Smooth muscle cell of the brain vasculature (primary cell): ENCODE measurements at regions not wholly inside any gene's neighbourhood (a gene's known extent, or its start where the extent isn't known, plus 50 kb on each side); places are given as distances from the start of the nearest gene placed in this dataset.

Experiments
- DNase-seq: peaks from one replicate; pipeline ENCODE4 v3.0.0-alpha.2; 2012; ENCODE audit warnings: low read depth, low spot score

GRCh38 chr5:56326116-56326515, 93.0 kb upstream of the ANKRD55 start:
- DNase-seq = no peak

- DNase-seq = no peak
Measured at GRCh38 chr5:56325039-56325438, 91.9 kb upstream of the ANKRD55 start.

GRCh38 chr5:56323505-56323904, 90.4 kb upstream of the ANKRD55 start:
- peak; percentile 52 for DNase-seq

GRCh38 chr5:56322592-56322991, 89.5 kb upstream of the ANKRD55 start:
- no peak for DNase-seq

GRCh38 chr5:56321236-56321881, 88.2 kb upstream of the ANKRD55 start:
- no peak for DNase-seq

- no peak for DNase-seq
Measured at GRCh38 chr5:56320686-56321085, 87.6 kb upstream of the ANKRD55 start.

GRCh38 chr5:56319526-56320181, 86.5 kb upstream of the ANKRD55 start:
- DNase-seq = no peak

- no peak for DNase-seq
Measured at GRCh38 chr5:56317923-56318561, 84.9 kb upstream of the ANKRD55 start.

GRCh38 chr5:56316299-56316994, 83.3 kb upstream of the ANKRD55 start:
- DNase-seq = no peak

GRCh38 chr5:56314529-56314928, 81.4 kb upstream of the ANKRD55 start:
- DNase-seq = no peak

- no peak for DNase-seq
Measured at GRCh38 chr5:56313596-56313995, 80.5 kb upstream of the ANKRD55 start.

GRCh38 chr5:56313004-56313531, 79.9 kb upstream of the ANKRD55 start:
- DNase-seq = no peak

GRCh38 chr5:56311306-56311905, 78.3 kb upstream of the ANKRD55 start:
- DNase-seq = no peak

GRCh38 chr5:56310711-56311204, 77.6 kb upstream of the ANKRD55 start:
- DNase-seq = no peak

GRCh38 chr5:56309262-56309826, 76.2 kb upstream of the ANKRD55 start:
- DNase-seq = no peak

- DNase-seq = no peak
Measured at GRCh38 chr5:56307714-56308333, 74.7 kb upstream of the ANKRD55 start.

GRCh38 chr5:56306433-56307150, 73.5 kb upstream of the ANKRD55 start:
- no peak for DNase-seq

- DNase-seq = no peak
Measured at GRCh38 chr5:56305001-56305950, 72.1 kb upstream of the ANKRD55 start.

GRCh38 chr5:56303511-56303910, 70.4 kb upstream of the ANKRD55 start:
- DNase-seq = no peak
